Nephron progenitor cell (in vitro differentiated cells): ENCODE measurements at regions not wholly inside any gene's neighbourhood (a gene's known extent, or its start where the extent isn't known, plus 50 kb on each side); places are given as distances from the start of the nearest gene placed in this dataset.

Source experiments
- DNase-seq: peaks from one replicate; pipeline ENCODE4 v3.0.0; 2021
- H3K27ac Mint-ChIP-seq: 2 replicates; pipeline ENCODE4 v1.8.0; 2021; ENCODE audit warnings: mild to moderate bottlenecking, moderate library complexity, mixed read lengths
- H3K27me3 Mint-ChIP-seq: 2 replicates; pipeline ENCODE4 v1.8.0; 2021; ENCODE audit warnings: mild to moderate bottlenecking, low read depth, mixed read lengths; ENCODE audit not compliant: poor library complexity
- H3K36me3 Mint-ChIP-seq: 2 replicates; pipeline ENCODE4 v1.8.0; 2021; ENCODE audit warnings: low read depth, mixed read lengths
- H3K4me1 Mint-ChIP-seq: 2 replicates; pipeline ENCODE4 v1.8.0; 2021; ENCODE audit warnings: mixed read lengths
- H3K4me3 Mint-ChIP-seq: 2 replicates; pipeline ENCODE4 v1.8.0; 2021; ENCODE audit warnings: mild to moderate bottlenecking, moderate library complexity, mixed read lengths
- H3K9me3 Mint-ChIP-seq: 2 replicates; pipeline ENCODE4 v1.8.0; 2021; ENCODE audit warnings: mild to moderate bottlenecking, moderate library complexity, mixed read lengths
- CTCF ChIP-seq: fragments of 200-600 bp; sonication (generic); IDR thresholded peaks from 2 replicates; pipeline ENCODE4 v1.5.0; 2021; ENCODE audit warnings: antibody characterized with exemption

GRCh38 chr5:112546946-112547592 is 128.0 kb upstream of the EPB41L4A start:
- Mint-ChIP-seq H3K27me3 (peaks cover 8% of the 10 kb centered on the region), H3K36me3 (no peaks in the 10 kb centered on the region), H3K4me1 (no peaks in the 10 kb centered on the region), H3K9me3 (no peaks in the 10 kb centered on the region), H3K4me3 (no peak overlapping the region), H3K27ac (no peak overlapping the region)
- DNase-seq: no peak
- no peak for TF ChIP-seq CTCF

- no peak for TF ChIP-seq CTCF
- Mint-ChIP-seq H3K27me3 (peaks cover 13% of the 10 kb centered on the region), H3K4me1 (no peaks in the 10 kb centered on the region), H3K27ac (no peak overlapping the region), H3K9me3 (no peaks in the 10 kb centered on the region), H3K4me3 (no peak overlapping the region), H3K36me3 (no peaks in the 10 kb centered on the region)
- DNase-seq: no peak
Measured at GRCh38 chr5:112548246-112548881, 129.3 kb upstream of the EPB41L4A start.

GRCh38 chr5:112549127-112549526 is 130.1 kb upstream of the EPB41L4A start:
- Mint-ChIP-seq H3K36me3 (no peaks in the 10 kb centered on the region), H3K9me3 (no peaks in the 10 kb centered on the region), H3K4me3 (no peak overlapping the region), H3K27me3 (peaks cover 13% of the 10 kb centered on the region), H3K4me1 (no peaks in the 10 kb centered on the region), H3K27ac (no peak overlapping the region)
- no peak for TF ChIP-seq CTCF
- DNase-seq: no peak

DNA sequence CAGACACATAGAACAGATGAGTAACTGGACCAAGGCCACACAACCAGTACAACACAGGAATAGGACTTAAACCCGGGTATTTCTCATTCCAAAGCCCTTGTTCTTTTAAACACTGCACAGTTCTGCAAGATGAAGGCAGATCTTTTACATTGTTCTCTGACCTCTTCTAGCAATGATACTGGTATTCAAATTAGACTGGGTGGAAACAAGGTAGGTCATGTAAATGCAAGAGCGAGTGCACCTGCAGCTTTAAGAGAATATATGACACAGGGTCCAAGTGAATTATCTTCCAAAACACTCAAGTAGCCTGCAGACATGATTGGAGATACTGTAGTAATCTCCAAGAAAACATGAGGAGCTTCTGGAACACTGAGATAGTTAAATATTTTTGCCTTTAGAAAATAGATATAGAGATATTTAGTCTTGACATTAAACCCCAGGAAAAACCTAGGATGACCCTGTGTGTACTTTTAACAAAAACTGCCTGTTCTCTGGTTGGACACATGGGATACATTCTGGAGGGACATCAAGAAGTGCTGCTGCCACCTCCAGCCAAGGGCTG is 130.6 kb upstream of the EPB41L4A start:
- no peak for DNase-seq
- H3K27me3 Mint-ChIP-seq: peaks cover 13% of the 10 kb centered on the region
- H3K27ac Mint-ChIP-seq: no peak overlapping the region

GRCh38 chr5:112551419-112552032 is 132.4 kb upstream of the EPB41L4A start:
- TF ChIP-seq CTCF: peak; percentile 76
- Mint-ChIP-seq H3K4me1 (no peaks in the 10 kb centered on the region), H3K4me3 (no peak overlapping the region), H3K27me3 (peaks cover 13% of the 10 kb centered on the region), H3K9me3 (no peaks in the 10 kb centered on the region), H3K27ac (no peak overlapping the region), H3K36me3 (no peaks in the 10 kb centered on the region)
- peak; percentile 38 for DNase-seq

More for the DNA sequence above, 130.6 kb upstream of the EPB41L4A start:
- no peaks in the 10 kb centered on the region for H3K36me3 Mint-ChIP-seq
- H3K4me3 Mint-ChIP-seq: no peak overlapping the region
- H3K4me1 Mint-ChIP-seq: no peaks in the 10 kb centered on the region
- no peak for TF ChIP-seq CTCF
- no peaks in the 10 kb centered on the region for H3K9me3 Mint-ChIP-seq
